ENCODE measurements at regions not wholly inside any gene's neighbourhood (a gene's known extent, or its start where the extent isn't known, plus 50 kb on each side); places are given as distances from the start of the nearest gene placed in this dataset.

DNA sequence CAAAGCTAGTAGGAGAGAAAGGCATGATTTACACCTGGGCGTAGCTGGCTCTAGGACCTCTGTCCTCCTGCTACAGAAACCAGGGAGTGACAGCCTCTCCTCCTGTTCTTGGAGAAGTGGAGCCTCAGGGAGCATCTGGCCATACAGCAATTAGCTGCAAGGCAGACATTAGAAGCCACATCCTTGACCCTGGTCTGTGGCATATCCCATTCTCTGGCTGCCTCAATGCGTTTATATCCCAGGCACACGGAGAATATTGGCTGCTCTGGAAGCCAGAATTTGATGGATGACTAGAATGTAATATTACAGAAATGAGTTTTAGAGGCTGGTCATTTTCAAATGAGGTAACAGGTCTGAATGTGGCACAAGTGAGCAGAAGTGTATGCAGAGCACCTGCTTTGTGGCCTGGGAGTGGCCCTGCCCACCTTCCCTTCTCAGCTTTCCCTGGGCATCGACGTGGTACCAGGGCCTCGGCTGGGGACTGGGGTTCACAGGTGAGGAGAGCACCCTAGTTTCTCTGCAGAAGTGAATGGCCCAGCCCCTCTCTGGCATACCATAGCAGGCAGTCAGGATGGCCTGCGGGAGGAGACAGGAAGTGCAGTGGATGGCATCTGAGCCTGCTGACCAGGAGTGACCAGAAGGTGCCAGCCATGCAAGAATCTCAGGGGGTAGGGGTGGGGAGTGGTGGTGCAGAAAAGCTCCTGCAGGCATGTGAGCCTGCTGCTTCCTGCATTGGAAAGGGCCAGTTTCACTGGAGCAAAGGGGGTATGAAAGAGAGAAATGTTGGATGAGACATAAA lies 367.2 kb upstream of the ZNF32 start:
- TF ChIP-seq, protein P1, sequence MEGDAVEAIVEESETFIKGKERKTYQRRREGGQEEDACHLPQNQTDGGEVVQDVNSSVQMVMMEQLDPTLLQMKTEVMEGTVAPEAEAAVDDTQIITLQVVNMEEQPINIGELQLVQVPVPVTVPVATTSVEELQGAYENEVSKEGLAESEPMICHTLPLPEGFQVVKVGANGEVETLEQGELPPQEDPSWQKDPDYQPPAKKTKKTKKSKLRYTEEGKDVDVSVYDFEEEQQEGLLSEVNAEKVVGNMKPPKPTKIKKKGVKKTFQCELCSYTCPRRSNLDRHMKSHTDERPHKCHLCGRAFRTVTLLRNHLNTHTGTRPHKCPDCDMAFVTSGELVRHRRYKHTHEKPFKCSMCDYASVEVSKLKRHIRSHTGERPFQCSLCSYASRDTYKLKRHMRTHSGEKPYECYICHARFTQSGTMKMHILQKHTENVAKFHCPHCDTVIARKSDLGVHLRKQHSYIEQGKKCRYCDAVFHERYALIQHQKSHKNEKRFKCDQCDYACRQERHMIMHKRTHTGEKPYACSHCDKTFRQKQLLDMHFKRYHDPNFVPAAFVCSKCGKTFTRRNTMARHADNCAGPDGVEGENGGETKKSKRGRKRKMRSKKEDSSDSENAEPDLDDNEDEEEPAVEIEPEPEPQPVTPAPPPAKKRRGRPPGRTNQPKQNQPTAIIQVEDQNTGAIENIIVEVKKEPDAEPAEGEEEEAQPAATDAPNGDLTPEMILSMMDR (IDR thresholded peaks at IDR 0.05): no peak
- no peak for TF ChIP-seq POLR2A (IDR thresholded peaks at IDR 0.05)
